CD4-positive, alpha-beta memory T cell (primary cell): ENCODE measurements at regions not wholly inside any gene's neighbourhood (a gene's known extent, or its start where the extent isn't known, plus 50 kb on each side); places are given as distances from the start of the nearest gene placed in this dataset.

Experiments used
- CTCF ChIA-PET: fragments of 350-600 bp; sonication (Branson Sonifier 250); formaldehyde crosslinking; loops from one replicate; lab custom pipeline; 2021; ENCODE audit warnings: inconsistent platforms; ENCODE audit not compliant: partially characterized antibody; lab: Charles Lee
- POLR2A ChIA-PET: fragments of 350-600 bp; sonication (Branson Sonifier 250); formaldehyde crosslinking; loops from one replicate; lab custom pipeline; 2021; ENCODE audit not compliant: partially characterized antibody; lab: Charles Lee
- DNase-seq, 5 donors: peaks; one replicate each; pipeline versions ENCODE4 v3.0.0 to v3.0.0-alpha.2; 2020 to 2022; ENCODE audit warnings: mixed read lengths in 1 of 5
- H3K27ac ChIP-seq: one replicate; pipeline ENCODE4 v1.7.0; 2013; ENCODE audit warnings: low read depth, low read length
- H3K27me3 ChIP-seq: 2 replicates; pipeline ENCODE4 v1.7.0; 2013; ENCODE audit warnings: mild to moderate bottlenecking, low read length, moderate library complexity; ENCODE audit not compliant: insufficient read depth
- H3K36me3 ChIP-seq: 2 replicates; pipeline ENCODE4 v1.7.0; 2013; ENCODE audit warnings: mild to moderate bottlenecking, low read length, moderate library complexity; ENCODE audit not compliant: insufficient read depth
- H3K4me1 ChIP-seq: 2 replicates; pipeline ENCODE4 v1.7.0; 2013; ENCODE audit warnings: mild to moderate bottlenecking, low read length, moderate library complexity; ENCODE audit not compliant: insufficient read depth
- H3K4me3 ChIP-seq, 2 donors: one replicate each; pipeline ENCODE4 v1.7.0; 2013; ENCODE audit warnings: low read length in 2 of 2, mild to moderate bottlenecking in 1 of 2
- H3K9me3 ChIP-seq, 2 donors: one replicate each; pipeline ENCODE4 v1.7.0; 2013; ENCODE audit warnings: low read length in 2 of 2, control low read depth in 1 of 2; ENCODE audit not compliant: control insufficient read depth in 1 of 2
- H3K27ac Mint-ChIP-seq, 7 donors: one replicate each; pipeline ENCODE4 v1.8.0; 2020 to 2021; ENCODE audit warnings: mixed read lengths in 7 of 7, mild to moderate bottlenecking in 6 of 7, inconsistent platforms in 3 of 7, moderate library complexity in 3 of 7
- H3K27me3 Mint-ChIP-seq, 2 donors: one replicate each; pipeline ENCODE4 v1.8.0; 2020 to 2021; ENCODE audit warnings: mixed read lengths in 2 of 2
- H3K36me3 Mint-ChIP-seq, 2 donors: one replicate each; pipeline ENCODE4 v1.8.0; 2020 to 2021; ENCODE audit warnings: mixed read lengths in 2 of 2, inconsistent platforms in 1 of 2, mild to moderate bottlenecking in 1 of 2
- H3K4me1 Mint-ChIP-seq, 4 donors: one replicate each; pipeline ENCODE4 v1.8.0; 2020 to 2021; ENCODE audit warnings: mixed read lengths in 4 of 4, mild to moderate bottlenecking in 1 of 4
- H3K4me3 Mint-ChIP-seq, 8 donors: one replicate each; pipeline ENCODE4 v1.8.0; 2020 to 2021; ENCODE audit warnings: mixed read lengths in 8 of 8, mild to moderate bottlenecking in 7 of 8, moderate library complexity in 6 of 8, inconsistent platforms in 3 of 8
- H3K9me3 Mint-ChIP-seq, 8 donors: one replicate each; pipeline ENCODE4 v1.8.0; 2020 to 2021; ENCODE audit warnings: mixed read lengths in 8 of 8, mild to moderate bottlenecking in 5 of 8, inconsistent platforms in 3 of 8, moderate library complexity in 1 of 8
- intact Hi-C: fragments of 100-400 bp; cut with micrococcal nuclease; formaldehyde crosslinking; loops from one replicate; pipeline ENCODE4 v1.15.1; 2023

DNA sequence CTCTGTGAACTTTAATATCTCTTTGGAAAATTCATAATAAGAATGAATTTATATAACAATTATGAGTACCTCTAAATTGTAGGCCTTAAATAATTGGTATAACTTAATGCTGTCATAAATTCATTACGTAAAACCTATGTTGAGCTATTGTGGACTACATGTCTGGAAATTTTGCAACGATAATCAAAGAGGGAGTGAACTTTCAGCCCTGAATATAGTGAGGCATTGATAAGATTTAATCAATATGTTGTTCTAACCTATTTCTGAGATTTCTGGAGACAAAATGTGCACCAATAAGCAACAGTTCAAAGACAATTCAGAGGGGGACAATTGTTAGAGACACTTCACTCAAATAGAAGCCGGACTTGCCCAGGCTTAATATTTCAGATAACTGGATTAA, 499.4 kb downstream of the ELAVL2 start:
- peaks cover 0 to 28% (median 17%) of the 10 kb centered on the region in 8 donors for H3K9me3 Mint-ChIP-seq
- no peaks in the 10 kb centered on the region for H3K36me3 Mint-ChIP-seq
- Histone ChIP-seq H3K27me3 (no peaks in the 10 kb centered on the region), H3K27ac (no peak overlapping the region), H3K4me1 (no peaks in the 10 kb centered on the region), H3K4me3 (no peak overlapping the region), H3K36me3 (no peaks in the 10 kb centered on the region), H3K9me3 (no peaks in the 10 kb centered on the region)
- no peak overlapping the region for H3K27ac Mint-ChIP-seq
- no peak for DNase-seq
- H3K4me3 Mint-ChIP-seq: no peak overlapping the region
- ChIA-PET CTCF (no interaction called here), POLR2A (no interaction called here)
- intact Hi-C loops: no loop called here
- H3K4me1 Mint-ChIP-seq: no peaks in the 10 kb centered on the region
- H3K27me3 Mint-ChIP-seq: no peaks in the 10 kb centered on the region

GRCh38 chr9:23341346-23341745, 484.7 kb downstream of the ELAVL2 start:
- H3K36me3 Mint-ChIP-seq: no peaks in the 10 kb centered on the region
- Histone ChIP-seq H3K9me3 (no peaks in the 10 kb centered on the region), H3K27me3 (no peaks in the 10 kb centered on the region), H3K36me3 (no peaks in the 10 kb centered on the region), H3K4me1 (no peaks in the 10 kb centered on the region), H3K27ac (no peak overlapping the region), H3K4me3 (no peak overlapping the region)
- no peak for DNase-seq
- H3K27ac Mint-ChIP-seq: no peak overlapping the region
- H3K4me1 Mint-ChIP-seq: no peaks in the 10 kb centered on the region
- intact Hi-C loops: no loop called here
- H3K9me3 Mint-ChIP-seq: peaks cover 0 to 18% (median 7%) of the 10 kb centered on the region in 8 donors
- ChIA-PET CTCF (no interaction called here), POLR2A (no interaction called here)
- H3K27me3 Mint-ChIP-seq: no peaks in the 10 kb centered on the region
- no peak overlapping the region for H3K4me3 Mint-ChIP-seq

GRCh38 chr9:23342291-23342690, 483.7 kb downstream of the ELAVL2 start:
- Histone ChIP-seq H3K36me3 (no peaks in the 10 kb centered on the region), H3K4me3 (no peak overlapping the region), H3K4me1 (no peaks in the 10 kb centered on the region), H3K27ac (no peak overlapping the region), H3K9me3 (no peaks in the 10 kb centered on the region), H3K27me3 (no peaks in the 10 kb centered on the region)
- H3K9me3 Mint-ChIP-seq: peaks cover 0 to 22% (median 7%) of the 10 kb centered on the region in 8 donors
- ChIA-PET CTCF (no interaction called here), POLR2A (no interaction called here)
- no peaks in the 10 kb centered on the region for H3K36me3 Mint-ChIP-seq
- H3K27ac Mint-ChIP-seq: no peak overlapping the region
- H3K27me3 Mint-ChIP-seq: no peaks in the 10 kb centered on the region
- DNase-seq: no peak
- intact Hi-C loops: no loop called here
- H3K4me3 Mint-ChIP-seq: no peak overlapping the region
- no peaks in the 10 kb centered on the region for H3K4me1 Mint-ChIP-seq

DNA sequence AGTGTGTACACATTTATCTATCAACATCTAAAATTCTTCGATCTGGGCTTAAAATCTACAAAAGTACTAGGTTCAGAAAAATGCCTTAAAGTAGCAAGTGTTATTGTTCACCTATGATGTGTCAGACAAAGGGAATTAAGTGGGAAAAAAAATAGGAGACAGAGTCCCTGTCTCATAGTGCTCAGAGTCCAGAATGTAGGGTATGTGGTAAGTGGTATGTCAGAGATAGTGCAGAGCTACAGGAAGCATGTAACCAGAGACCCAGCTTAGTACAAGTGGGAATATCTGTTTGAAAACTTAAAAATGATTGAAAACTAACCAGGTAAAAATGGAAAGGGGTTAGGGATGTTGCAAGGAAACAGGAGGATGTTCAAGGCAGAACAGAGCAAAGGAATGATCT, 482.8 kb downstream of the ELAVL2 start:
- no peak overlapping the region for H3K27ac Mint-ChIP-seq
- ChIA-PET CTCF (no interaction called here), POLR2A (no interaction called here)
- no peak overlapping the region for H3K4me3 ChIP-seq
- H3K27ac ChIP-seq: no peak overlapping the region
- H3K9me3 ChIP-seq: no peaks in the 10 kb centered on the region
- H3K9me3 Mint-ChIP-seq: peaks cover 0 to 21% (median 7%) of the 10 kb centered on the region in 8 donors
- H3K27me3 Mint-ChIP-seq: no peaks in the 10 kb centered on the region
- H3K4me1 ChIP-seq: no peaks in the 10 kb centered on the region
- H3K27me3 ChIP-seq: no peaks in the 10 kb centered on the region
- H3K4me3 Mint-ChIP-seq: no peak overlapping the region
- no peaks in the 10 kb centered on the region for H3K36me3 Mint-ChIP-seq
- H3K4me1 Mint-ChIP-seq: no peaks in the 10 kb centered on the region
- intact Hi-C loops: no loop called here
- no peak for DNase-seq
- H3K36me3 ChIP-seq: no peaks in the 10 kb centered on the region

DNA sequence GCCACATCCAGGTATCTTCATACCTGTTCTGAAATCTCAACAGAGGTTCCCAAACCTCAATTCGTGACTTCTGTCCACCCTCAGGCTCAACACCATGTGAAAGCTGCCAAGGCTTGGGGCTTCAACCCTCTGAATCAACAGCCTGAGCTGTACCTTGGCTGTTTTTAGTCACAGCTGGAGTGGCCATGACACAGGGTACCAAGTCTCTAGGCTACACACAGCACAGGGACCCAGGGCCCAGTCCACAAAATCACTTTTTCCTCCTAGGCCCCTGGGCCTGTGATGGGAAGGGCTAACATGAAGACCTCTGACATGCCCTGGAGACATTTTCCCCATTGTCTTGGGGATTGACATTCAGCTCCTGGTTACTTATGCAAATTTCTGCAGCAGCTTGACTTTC, 464.9 kb downstream of the ELAVL2 start:
- H3K9me3 ChIP-seq: no peaks in the 10 kb centered on the region
- intact Hi-C loops: no loop called here
- H3K27ac ChIP-seq: no peak overlapping the region
- Mint-ChIP-seq H3K9me3 (peaks cover 0 to 45% (median 18%) of the 10 kb centered on the region in 8 donors), H3K27ac (no peak overlapping the region), H3K36me3 (peaks cover 0 to 1% of the 10 kb centered on the region in 2 donors), H3K4me1 (no peaks in the 10 kb centered on the region), H3K4me3 (no peak overlapping the region), H3K27me3 (no peaks in the 10 kb centered on the region)
- H3K36me3 ChIP-seq: no peaks in the 10 kb centered on the region
- POLR2A ChIA-PET: no interaction called here
- CTCF ChIA-PET: interaction anchor here (0.6 kb wide), 1 partner anchor 62 kb away, joined by 3 read pairs; no protein-coding TSS in a partner anchor
- DNase-seq: no peak
- H3K4me1 ChIP-seq: no peaks in the 10 kb centered on the region
- no peak overlapping the region for H3K4me3 ChIP-seq
- H3K27me3 ChIP-seq: no peaks in the 10 kb centered on the region

- Mint-ChIP-seq H3K4me3 (no peak overlapping the region), H3K27ac (no peak overlapping the region), H3K27me3 (no peaks in the 10 kb centered on the region), H3K36me3 (no peaks in the 10 kb centered on the region), H3K9me3 (peaks cover 0 to 17% (median 5%) of the 10 kb centered on the region in 8 donors), H3K4me1 (no peaks in the 10 kb centered on the region)
- intact Hi-C loops: no loop called here
- ChIA-PET POLR2A (no interaction called here), CTCF (no interaction called here)
- Histone ChIP-seq H3K27me3 (no peaks in the 10 kb centered on the region), H3K4me1 (no peaks in the 10 kb centered on the region), H3K27ac (no peak overlapping the region), H3K4me3 (no peak overlapping the region), H3K36me3 (no peaks in the 10 kb centered on the region), H3K9me3 (no peaks in the 10 kb centered on the region)
- DNase-seq: no peak
These were observed 453.3 kb downstream of the ELAVL2 start for GRCh38 chr9:23372703-23373102.

GRCh38 chr9:23375511-23375910, 450.5 kb downstream of the ELAVL2 start:
- Histone ChIP-seq H3K27me3 (no peaks in the 10 kb centered on the region), H3K27ac (no peak overlapping the region), H3K36me3 (no peaks in the 10 kb centered on the region), H3K9me3 (no peaks in the 10 kb centered on the region), H3K4me1 (no peaks in the 10 kb centered on the region), H3K4me3 (no peak overlapping the region)
- intact Hi-C loops: no loop called here
- no peak for DNase-seq
- no peak overlapping the region for H3K27ac Mint-ChIP-seq
- no peaks in the 10 kb centered on the region for H3K27me3 Mint-ChIP-seq
- POLR2A ChIA-PET: no interaction called here
- no peak overlapping the region for H3K4me3 Mint-ChIP-seq
- H3K36me3 Mint-ChIP-seq: no peaks in the 10 kb centered on the region
- H3K9me3 Mint-ChIP-seq: peaks cover 0 to 20% (median 5%) of the 10 kb centered on the region in 8 donors
- H3K4me1 Mint-ChIP-seq: no peaks in the 10 kb centered on the region
- CTCF ChIA-PET: no interaction called here

GRCh38 chr9:23379842-23380241, 446.2 kb downstream of the ELAVL2 start:
- POLR2A ChIA-PET: no interaction called here
- CTCF ChIA-PET: no interaction called here

More at GRCh38 chr9:23379842-23380241, 446.2 kb downstream of the ELAVL2 start:
- Histone ChIP-seq H3K36me3 (no peaks in the 10 kb centered on the region), H3K4me1 (no peaks in the 10 kb centered on the region), H3K27me3 (no peaks in the 10 kb centered on the region), H3K9me3 (no peaks in the 10 kb centered on the region), H3K4me3 (no peak overlapping the region), H3K27ac (no peak overlapping the region)
- H3K4me1 Mint-ChIP-seq: no peaks in the 10 kb centered on the region
- DNase-seq: no peak
- H3K4me3 Mint-ChIP-seq: no peak overlapping the region
- peaks cover 0 to 31% (median 7%) of the 10 kb centered on the region in 8 donors for H3K9me3 Mint-ChIP-seq
- no peaks in the 10 kb centered on the region for H3K27me3 Mint-ChIP-seq
- no peaks in the 10 kb centered on the region for H3K36me3 Mint-ChIP-seq
- no peak overlapping the region for H3K27ac Mint-ChIP-seq
- intact Hi-C loops: no loop called here
